DND-41 (cell line): ENCODE measurements at regions not wholly inside any gene's neighbourhood (a gene's known extent, or its start where the extent isn't known, plus 50 kb on each side); places are given as distances from the start of the nearest gene placed in this dataset.

Experiments used
- EZH2 ChIP-seq: IDR thresholded peaks from 3 replicates; pipeline ENCODE4 v1.6.1; 2012; ENCODE audit warnings: borderline replicate concordance, low read depth, mild to moderate bottlenecking, moderate library complexity, low read length, inconsistent platforms; ENCODE audit not compliant: severe bottlenecking
- TF ChIP-seq, protein P1 (sequence below): IDR thresholded peaks from 2 replicates; pipeline ENCODE4 v1.5.1; 2012; ENCODE audit warnings: borderline replicate concordance, low read length, moderate library complexity, mild to moderate bottlenecking; ENCODE audit not compliant: poor library complexity, severe bottlenecking; ENCODE audit errors: extremely low read depth

DNA sequence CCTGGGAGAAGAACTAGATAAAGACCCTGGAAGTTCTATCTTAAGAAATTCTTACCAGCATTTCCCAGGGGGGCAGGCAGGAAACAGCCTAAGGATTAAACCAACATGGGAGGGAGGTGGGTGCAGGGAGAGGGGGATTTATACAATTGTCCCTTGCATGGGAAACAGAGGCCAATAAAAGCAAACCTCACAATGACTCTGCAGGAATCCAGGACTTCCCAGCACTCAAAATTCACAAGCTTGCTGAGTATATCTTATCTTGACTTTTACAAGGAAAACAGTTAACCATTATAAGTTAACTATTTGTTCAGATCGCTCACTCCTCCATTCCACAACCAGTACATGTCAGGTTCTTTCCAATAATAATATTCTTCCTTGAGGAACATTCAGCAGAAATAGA lies 241.3 kb downstream of the MREG start:
- TF ChIP-seq, protein P1, sequence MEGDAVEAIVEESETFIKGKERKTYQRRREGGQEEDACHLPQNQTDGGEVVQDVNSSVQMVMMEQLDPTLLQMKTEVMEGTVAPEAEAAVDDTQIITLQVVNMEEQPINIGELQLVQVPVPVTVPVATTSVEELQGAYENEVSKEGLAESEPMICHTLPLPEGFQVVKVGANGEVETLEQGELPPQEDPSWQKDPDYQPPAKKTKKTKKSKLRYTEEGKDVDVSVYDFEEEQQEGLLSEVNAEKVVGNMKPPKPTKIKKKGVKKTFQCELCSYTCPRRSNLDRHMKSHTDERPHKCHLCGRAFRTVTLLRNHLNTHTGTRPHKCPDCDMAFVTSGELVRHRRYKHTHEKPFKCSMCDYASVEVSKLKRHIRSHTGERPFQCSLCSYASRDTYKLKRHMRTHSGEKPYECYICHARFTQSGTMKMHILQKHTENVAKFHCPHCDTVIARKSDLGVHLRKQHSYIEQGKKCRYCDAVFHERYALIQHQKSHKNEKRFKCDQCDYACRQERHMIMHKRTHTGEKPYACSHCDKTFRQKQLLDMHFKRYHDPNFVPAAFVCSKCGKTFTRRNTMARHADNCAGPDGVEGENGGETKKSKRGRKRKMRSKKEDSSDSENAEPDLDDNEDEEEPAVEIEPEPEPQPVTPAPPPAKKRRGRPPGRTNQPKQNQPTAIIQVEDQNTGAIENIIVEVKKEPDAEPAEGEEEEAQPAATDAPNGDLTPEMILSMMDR: no peak
- TF ChIP-seq EZH2: no peak
